COLO829 (cell line): ENCODE measurements at regions not wholly inside any gene's neighbourhood (a gene's known extent, or its start where the extent isn't known, plus 50 kb on each side); places are given as distances from the start of the nearest gene placed in this dataset.
"Not testable (repeated sequence)": the region's sequence is repeated elsewhere in the genome, so short reads cannot be mapped to it uniquely, and the experiment has no call there.

Source experiments
- DNase-seq: peaks from one replicate; pipeline ENCODE4 v3.0.0; 2012; ENCODE audit warnings: low spot score

GRCh38 chr1:191671236-191671635 lies 487.0 kb upstream of the RGS18 start:
- DNase-seq: no peak

- DNase-seq: no peak
Observed at GRCh38 chr1:191674626-191675179, 483.6 kb upstream of the RGS18 start.

GRCh38 chr1:191675856-191676783 lies 482.1 kb upstream of the RGS18 start:
- DNase-seq: no peak

GRCh38 chr1:191685669-191686068 lies 472.6 kb upstream of the RGS18 start:
- DNase-seq: no peak

- DNase-seq: no peak
Observed at GRCh38 chr1:191687721-191688120, 470.5 kb upstream of the RGS18 start.

GRCh38 chr1:191690931-191691330 lies 467.3 kb upstream of the RGS18 start:
- DNase-seq: no peak

- DNase-seq: no peak
Observed at GRCh38 chr1:191693797-191694196, 464.5 kb upstream of the RGS18 start.

GRCh38 chr1:191695865-191696264 lies 462.4 kb upstream of the RGS18 start:
- no peak for DNase-seq

GRCh38 chr1:191696354-191696753 lies 461.9 kb upstream of the RGS18 start:
- no peak for DNase-seq

GRCh38 chr1:191697556-191697955 lies 460.7 kb upstream of the RGS18 start:
- no peak for DNase-seq

GRCh38 chr1:191698246-191698645 lies 460.0 kb upstream of the RGS18 start:
- no peak for DNase-seq

- DNase-seq: no peak
Observed at GRCh38 chr1:191699343-191699742, 458.9 kb upstream of the RGS18 start.

- no peak for DNase-seq
Observed at GRCh38 chr1:191700922-191701321, 457.3 kb upstream of the RGS18 start.

GRCh38 chr1:191702124-191702523 lies 456.1 kb upstream of the RGS18 start:
- no peak for DNase-seq

GRCh38 chr1:191707288-191707687 lies 451.0 kb upstream of the RGS18 start:
- DNase-seq: peak; percentile 45

GRCh38 chr1:191709215-191709614 lies 449.0 kb upstream of the RGS18 start:
- no peak for DNase-seq

- no peak for DNase-seq
Observed at GRCh38 chr1:191711961-191712360, 446.3 kb upstream of the RGS18 start.

- DNase-seq: no peak
Observed at GRCh38 chr1:191714845-191715244, 443.4 kb upstream of the RGS18 start.

GRCh38 chr1:191729742-191730141 lies 428.5 kb upstream of the RGS18 start:
- DNase-seq: no peak

GRCh38 chr1:191731608-191732302 lies 426.5 kb upstream of the RGS18 start:
- DNase-seq: not testable (repeated sequence)

- peak; percentile 72 for DNase-seq
Observed at GRCh38 chr1:191734321-191734720, 423.9 kb upstream of the RGS18 start.

- DNase-seq: no peak
Observed at GRCh38 chr1:191739544-191739943, 418.7 kb upstream of the RGS18 start.

GRCh38 chr1:191752342-191752741 lies 405.9 kb upstream of the RGS18 start:
- no peak for DNase-seq
